ACC112 (cell line): ENCODE measurements at regions not wholly inside any gene's neighbourhood (a gene's known extent, or its start where the extent isn't known, plus 50 kb on each side); places are given as distances from the start of the nearest gene placed in this dataset.

Experiments
- H2AFZ ChIP-seq: fragments of 200-600 bp; sonication (generic); one replicate; pipeline ENCODE4 v1.6.0; 2017; ENCODE audit warnings: antibody characterized with exemption, low read length; ENCODE audit not compliant: unreplicated experiment
- H3K27ac ChIP-seq: fragments of 200-600 bp; sonication (generic); 2 replicates; pipeline ENCODE4 v1.5.1; 2014; ENCODE audit warnings: low read depth, mild to moderate bottlenecking, antibody characterized with exemption, low read length, moderate library complexity
- H3K27me3 ChIP-seq: fragments of 200-600 bp; sonication (generic); 2 replicates; pipeline ENCODE4 v1.6.1; 2014; ENCODE audit warnings: mild to moderate bottlenecking, antibody characterized with exemption, low read length, moderate library complexity, mixed read lengths; ENCODE audit not compliant: insufficient read depth
- H3K36me3 ChIP-seq: fragments of 200-600 bp; sonication (generic); 2 replicates; pipeline ENCODE4 v1.6.1; 2016; ENCODE audit warnings: mild to moderate bottlenecking, antibody characterized with exemption, low read length, moderate library complexity, mixed read lengths; ENCODE audit not compliant: insufficient read depth
- H3K4me1 ChIP-seq: fragments of 200-600 bp; sonication (generic); one replicate; pipeline ENCODE4 v1.6.1; 2016; ENCODE audit warnings: low read length, mixed read lengths; ENCODE audit not compliant: insufficient read depth, unreplicated experiment, control insufficient read depth
- H3K4me3 ChIP-seq: fragments of 200-600 bp; sonication (generic); 2 replicates; pipeline ENCODE4 v1.5.1; 2014; ENCODE audit warnings: mild to moderate bottlenecking, low read depth, low read length
- H3K79me2 ChIP-seq: fragments of 200-600 bp; sonication (generic); one replicate; pipeline ENCODE4 v1.6.0; 2016; ENCODE audit warnings: low read length; ENCODE audit not compliant: control insufficient read depth, unreplicated experiment, insufficient read depth

DNA sequence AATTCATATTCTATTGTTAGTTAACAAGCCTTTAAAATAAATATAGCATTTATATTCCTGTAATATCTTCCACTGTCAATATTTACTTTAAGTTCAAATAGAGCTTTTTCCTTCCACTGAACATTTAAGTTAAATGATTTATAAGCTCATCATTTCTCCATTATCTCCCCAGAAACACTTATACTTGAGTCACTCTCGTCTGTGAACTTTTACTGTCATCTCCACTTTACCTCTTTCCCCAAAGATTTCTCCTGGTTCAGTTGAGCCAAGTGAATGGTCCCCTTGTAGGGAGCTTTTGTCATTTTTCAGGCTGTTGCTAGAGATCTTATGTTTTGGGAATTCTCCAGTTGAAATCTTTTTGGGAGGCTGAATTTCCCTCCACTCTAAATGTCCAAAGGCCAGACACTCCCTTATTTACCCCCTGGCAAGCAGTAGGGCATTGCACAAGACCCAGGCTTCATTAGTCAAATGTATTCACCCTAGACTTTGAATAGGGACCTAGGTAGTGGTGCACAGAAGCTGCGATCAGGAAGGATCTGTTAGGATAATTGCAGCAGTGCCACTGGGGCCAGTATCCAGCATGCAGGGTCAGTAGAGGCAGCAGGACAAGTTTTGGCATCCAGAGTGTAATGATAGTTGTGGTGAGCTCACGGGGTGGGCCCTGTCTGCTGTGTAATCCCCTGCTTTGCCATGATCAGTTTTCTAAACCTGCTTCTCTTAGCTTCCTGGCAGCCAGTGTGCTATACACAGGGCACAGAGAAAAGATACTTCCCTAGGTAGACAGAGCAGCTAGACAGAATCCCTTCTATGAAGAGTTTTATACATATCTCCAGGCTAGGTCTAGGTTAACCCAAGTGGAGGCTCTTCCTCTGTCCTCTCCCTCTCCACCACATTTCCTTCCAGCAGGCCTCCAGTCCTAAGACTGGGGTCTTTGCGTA, 356.5 kb upstream of the SLCO3A1 start:
- Histone ChIP-seq H3K36me3 (no peaks in the 10 kb centered on the region), H3K27ac (no peak overlapping the region), H3K79me2 (no peaks in the 10 kb centered on the region), H3K4me3 (no peak overlapping the region), H3K27me3 (peaks cover 10% of the 10 kb centered on the region), H2AFZ (no peak overlapping the region), H3K4me1 (no peaks in the 10 kb centered on the region)

GRCh38 chr15:91498046-91498748, 355.3 kb upstream of the SLCO3A1 start:
- Histone ChIP-seq H3K79me2 (no peaks in the 10 kb centered on the region), H2AFZ (no peak overlapping the region), H3K27ac (no peak overlapping the region), H3K4me1 (no peaks in the 10 kb centered on the region), H3K27me3 (peaks cover 10% of the 10 kb centered on the region), H3K4me3 (no peak overlapping the region), H3K36me3 (no peaks in the 10 kb centered on the region)

DNA sequence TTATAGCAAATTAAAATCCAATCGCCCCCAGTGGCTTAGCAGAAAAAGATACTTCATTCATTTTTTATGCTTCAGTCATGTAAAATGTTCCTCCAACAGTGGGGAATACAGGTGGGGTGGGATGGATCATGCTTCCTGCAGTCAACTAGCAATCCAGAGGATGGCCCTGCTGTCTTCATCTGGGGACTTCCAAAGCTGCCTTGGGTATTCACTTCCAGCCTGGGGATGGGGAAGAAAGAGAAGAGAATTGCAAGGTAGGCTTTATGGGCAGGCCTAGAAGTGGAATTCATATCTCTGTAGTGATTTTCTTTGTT, 354.8 kb upstream of the SLCO3A1 start:
- no peaks in the 10 kb centered on the region for H3K36me3 ChIP-seq
- H3K79me2 ChIP-seq: no peaks in the 10 kb centered on the region
- no peak overlapping the region for H3K4me3 ChIP-seq
- H2AFZ ChIP-seq: no peak overlapping the region
- no peak overlapping the region for H3K27ac ChIP-seq
- peaks cover 6% of the 10 kb centered on the region for H3K27me3 ChIP-seq
- H3K4me1 ChIP-seq: no peaks in the 10 kb centered on the region

DNA sequence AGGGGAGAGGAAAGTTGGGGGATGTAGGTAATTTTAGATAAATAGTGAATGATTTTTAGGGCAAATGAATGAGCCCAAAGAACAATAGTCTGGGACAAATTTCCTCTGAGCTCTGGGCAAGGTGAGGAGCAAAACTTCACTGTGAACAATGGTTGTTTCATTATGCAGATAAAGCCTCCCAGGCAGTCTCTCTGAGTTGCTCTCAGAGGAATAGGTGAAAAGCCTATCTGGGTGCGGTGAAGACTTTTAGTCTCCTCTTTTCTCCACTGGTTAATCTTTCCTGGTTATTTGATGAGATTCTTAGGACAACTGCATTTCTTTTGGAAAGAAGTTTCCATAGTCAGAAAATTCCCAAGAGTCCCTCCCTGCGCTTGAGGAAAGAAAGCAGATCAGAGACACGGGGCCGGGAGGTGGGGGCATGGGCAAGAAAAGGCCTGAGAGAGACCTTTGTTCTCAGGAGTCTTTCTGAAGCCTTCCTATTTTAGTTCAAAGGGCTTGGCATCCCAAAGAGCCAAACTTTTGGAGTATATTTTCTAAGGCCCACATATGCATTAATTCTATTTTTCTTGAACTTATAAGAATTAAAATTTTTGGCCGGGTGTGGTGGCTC, 353.6 kb upstream of the SLCO3A1 start:
- no peak overlapping the region for H3K27ac ChIP-seq
- H3K36me3 ChIP-seq: no peaks in the 10 kb centered on the region
- H3K4me1 ChIP-seq: no peaks in the 10 kb centered on the region
- no peaks in the 10 kb centered on the region for H3K79me2 ChIP-seq
- no peak overlapping the region for H3K4me3 ChIP-seq
- no peak overlapping the region for H2AFZ ChIP-seq
- H3K27me3 ChIP-seq: no peaks in the 10 kb centered on the region

DNA sequence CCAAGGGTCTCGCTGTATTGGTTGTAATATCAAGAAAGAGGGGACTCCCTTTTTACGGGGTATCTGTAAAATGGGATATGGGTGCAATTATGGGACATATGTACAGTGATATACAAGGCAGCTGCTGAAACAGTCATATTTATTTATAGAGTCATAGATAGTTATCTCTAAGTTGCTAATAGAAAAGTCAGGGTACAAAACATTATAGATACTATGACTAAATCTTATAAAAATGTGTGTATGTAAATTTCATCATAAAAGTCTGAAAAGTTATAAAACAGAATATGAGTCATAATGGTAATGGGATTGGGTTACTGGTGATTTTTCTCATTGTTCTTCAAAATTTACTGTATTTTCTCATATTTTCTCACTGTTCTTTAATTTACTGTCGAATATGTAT, 344.9 kb upstream of the SLCO3A1 start:
- Histone ChIP-seq H2AFZ (no peak overlapping the region), H3K27me3 (no peaks in the 10 kb centered on the region), H3K4me3 (no peak overlapping the region), H3K79me2 (no peaks in the 10 kb centered on the region), H3K4me1 (peaks cover 16% of the 10 kb centered on the region), H3K36me3 (no peaks in the 10 kb centered on the region), H3K27ac (peak overlapping the region; percentile 34)

DNA sequence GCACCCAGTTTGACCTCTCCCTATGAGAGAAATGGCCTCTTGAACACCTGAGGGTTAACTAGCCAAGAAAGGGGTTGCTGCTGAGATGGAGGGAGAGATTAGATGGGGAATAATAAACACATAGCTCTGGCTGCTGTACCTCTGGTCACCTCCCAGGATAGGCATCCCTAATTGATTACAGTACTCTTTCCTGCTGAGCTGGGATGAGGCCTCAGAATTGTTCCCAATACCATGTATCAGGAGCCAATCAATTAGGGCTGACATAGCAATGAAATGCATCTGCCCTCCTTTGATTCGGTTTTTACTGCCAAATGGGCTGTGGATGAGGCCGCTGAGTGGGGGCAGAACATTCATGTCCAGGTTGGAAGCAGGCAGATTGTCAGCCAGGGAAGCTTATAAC, 339.4 kb upstream of the SLCO3A1 start:
- Histone ChIP-seq H3K4me3 (no peak overlapping the region), H3K27ac (no peak overlapping the region), H3K4me1 (peaks cover 38% of the 10 kb centered on the region)

DNA sequence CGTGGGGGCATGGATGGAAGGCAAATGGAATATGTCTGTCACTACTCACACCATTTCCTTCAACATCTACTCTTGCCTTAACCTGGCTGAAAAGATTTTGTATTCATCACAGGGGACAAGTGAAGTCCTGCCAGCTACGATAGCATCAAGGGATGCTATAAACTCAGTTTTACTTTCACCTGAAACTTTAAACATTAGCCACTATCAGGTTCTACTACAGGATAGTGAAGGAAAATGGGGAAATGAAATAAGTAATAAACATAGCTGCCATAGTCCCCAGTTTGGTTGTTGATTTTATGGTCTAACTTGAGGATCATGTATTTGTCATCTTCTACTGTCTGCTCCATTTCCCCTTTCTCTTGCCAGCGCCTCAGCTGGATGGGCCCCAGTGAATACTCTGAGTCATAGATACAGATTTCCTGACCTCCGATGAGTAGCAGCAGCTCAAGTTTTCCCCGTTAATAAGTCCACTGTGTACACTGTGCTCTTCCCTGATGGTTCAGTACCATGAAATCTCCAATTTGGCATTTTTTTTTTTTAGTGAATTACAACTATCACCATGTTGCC, 338.2 kb upstream of the SLCO3A1 start:
- H3K4me1 ChIP-seq: peaks cover 35% of the 10 kb centered on the region
- no peaks in the 10 kb centered on the region for H3K27me3 ChIP-seq
- no peaks in the 10 kb centered on the region for H3K79me2 ChIP-seq
- peak overlapping the region; percentile 7; the same call in 1 of the 2 replicates for H3K4me3 ChIP-seq
- H2AFZ ChIP-seq: no peak overlapping the region
- peak overlapping the region; percentile 52 for H3K27ac ChIP-seq
- no peaks in the 10 kb centered on the region for H3K36me3 ChIP-seq

More for the DNA sequence above, 339.4 kb upstream of the SLCO3A1 start:
- H3K36me3 ChIP-seq: no peaks in the 10 kb centered on the region
- H3K79me2 ChIP-seq: no peaks in the 10 kb centered on the region
- no peak overlapping the region for H2AFZ ChIP-seq
- no peaks in the 10 kb centered on the region for H3K27me3 ChIP-seq

DNA sequence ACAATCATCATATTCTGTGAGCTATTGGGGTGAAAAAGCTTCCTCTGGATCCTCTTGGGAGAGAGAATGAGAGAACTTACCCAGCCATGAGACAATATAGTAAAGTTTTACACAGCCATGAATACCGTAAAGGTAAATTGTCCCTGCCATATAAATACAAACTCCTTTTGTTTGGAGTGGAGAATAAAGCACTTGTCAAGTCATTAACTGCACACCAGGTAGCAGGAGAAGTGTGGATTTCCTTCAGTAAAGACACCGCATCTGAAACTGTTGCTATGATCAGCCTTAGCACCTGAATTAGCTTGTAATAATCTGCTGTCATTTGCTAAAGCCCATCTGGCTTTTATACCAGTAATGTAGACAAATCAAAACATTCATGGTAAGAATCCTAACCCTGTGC, 336.6 kb upstream of the SLCO3A1 start:
- H3K36me3 ChIP-seq: no peaks in the 10 kb centered on the region
- H3K4me3 ChIP-seq: no peak overlapping the region
- H2AFZ ChIP-seq: no peak overlapping the region
- H3K79me2 ChIP-seq: no peaks in the 10 kb centered on the region
- peaks cover 44% of the 10 kb centered on the region for H3K4me1 ChIP-seq
- H3K27me3 ChIP-seq: no peaks in the 10 kb centered on the region
- peak overlapping the region; percentile 74 for H3K27ac ChIP-seq

DNA sequence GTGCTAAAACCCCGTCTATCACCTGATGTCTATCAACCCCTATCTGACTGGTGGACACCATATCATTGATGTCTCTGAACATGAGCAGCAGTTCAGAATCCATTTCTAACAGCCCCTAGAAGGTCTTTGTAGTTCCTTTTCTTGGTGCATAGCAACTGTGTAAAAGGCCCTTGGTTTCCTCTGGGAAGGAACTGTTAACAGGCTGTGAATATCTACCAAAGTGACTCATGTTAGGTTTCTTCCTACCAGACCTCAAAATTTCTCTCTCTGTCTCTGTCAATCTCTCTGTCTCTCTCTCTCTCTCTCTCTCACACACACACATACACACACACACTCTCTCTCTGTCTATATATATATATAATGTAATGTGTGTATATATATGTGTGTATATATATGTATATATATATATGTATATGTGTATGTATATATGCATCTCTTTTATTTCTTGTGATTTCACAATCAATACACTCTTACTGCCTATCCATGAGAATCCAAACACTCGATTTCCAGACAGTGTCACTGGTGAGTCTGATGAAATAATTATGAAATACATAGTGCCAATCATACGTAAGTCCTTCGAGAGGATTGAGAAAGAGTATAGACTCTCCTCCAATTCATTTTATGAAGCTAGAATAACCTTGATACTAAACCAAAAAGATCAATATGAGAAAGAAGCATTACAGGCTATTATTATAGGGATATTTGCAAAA, 335.9 kb upstream of the SLCO3A1 start:
- H3K27me3 ChIP-seq: no peaks in the 10 kb centered on the region
- peaks cover 51% of the 10 kb centered on the region for H3K4me1 ChIP-seq
- H2AFZ ChIP-seq: no peak overlapping the region
- no peak overlapping the region for H3K4me3 ChIP-seq
- no peaks in the 10 kb centered on the region for H3K79me2 ChIP-seq
- H3K36me3 ChIP-seq: no peaks in the 10 kb centered on the region
- peak overlapping the region; percentile 74 for H3K27ac ChIP-seq

GRCh38 chr15:91520850-91521249, 332.7 kb upstream of the SLCO3A1 start:
- Histone ChIP-seq H3K27ac (no peak overlapping the region), H3K36me3 (no peaks in the 10 kb centered on the region), H3K79me2 (no peaks in the 10 kb centered on the region), H3K4me3 (no peak overlapping the region), H3K4me1 (peaks cover 37% of the 10 kb centered on the region), H3K27me3 (peaks cover 2% of the 10 kb centered on the region; the same call in 1 of the 2 replicates), H2AFZ (no peak overlapping the region)
